Muscle of leg (tissue), 3 donors: ENCODE measurements at regions not wholly inside any gene's neighbourhood (a gene's known extent, or its start where the extent isn't known, plus 50 kb on each side); places are given as distances from the start of the nearest gene placed in this dataset.

Experiments used
- DNase-seq: peaks from one replicate; pipeline ENCODE4 v3.0.0; 2013
- H3K27ac ChIP-seq: one replicate; pipeline ENCODE4 v1.5.1; 2013; ENCODE audit warnings: mild to moderate bottlenecking, low read length, control low read depth
- H3K27me3 ChIP-seq: one replicate; pipeline ENCODE4 v1.6.1; 2013; ENCODE audit warnings: low read length; ENCODE audit not compliant: control insufficient read depth, insufficient read depth
- H3K36me3 ChIP-seq: one replicate; pipeline ENCODE4 v1.6.1; 2013; ENCODE audit warnings: low read length; ENCODE audit not compliant: control insufficient read depth, insufficient read depth
- H3K4me1 ChIP-seq: one replicate; pipeline ENCODE4 v1.6.1; 2013; ENCODE audit warnings: low read length; ENCODE audit not compliant: control insufficient read depth, insufficient read depth
- H3K4me3 ChIP-seq: one replicate; pipeline ENCODE4 v1.5.1; 2013; ENCODE audit warnings: low read length, control low read depth
- H3K9me3 ChIP-seq: replicated peaks from 2 replicates; pipeline ENCODE4 v1.6.1; 2013; ENCODE audit warnings: low read depth, low read length; ENCODE audit not compliant: control insufficient read depth
- WGBS: methylation state at CpG from one replicate; pipeline ENCODE4 v1.1.5; 2013; ENCODE audit warnings: missing lambda C conversion rate; ENCODE audit not compliant: insufficient coverage; 5-methylcytosine and 5-hydroxymethylcytosine counted together

DNA sequence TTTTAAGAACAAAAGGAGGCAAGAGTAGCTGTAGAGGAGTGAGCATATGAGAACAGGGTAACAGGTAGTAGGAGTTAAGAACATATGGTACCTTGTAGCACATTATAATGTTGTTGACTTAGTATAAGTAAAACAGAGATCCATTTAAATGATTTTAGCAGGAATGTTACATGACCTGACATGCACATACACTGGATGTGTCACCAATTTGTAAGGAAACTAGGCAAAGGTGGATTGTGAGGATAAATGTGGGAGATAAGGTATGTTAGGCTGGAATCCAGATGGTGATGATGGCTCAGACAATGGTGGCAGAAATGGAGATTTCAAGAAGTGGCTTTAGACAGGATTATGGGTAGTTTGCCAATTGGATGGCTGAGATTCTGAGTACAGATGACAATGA, 443.1 kb upstream of the DAB2 start:
- Histone ChIP-seq H3K27me3 (no peaks in the 10 kb centered on the region), H3K4me1 (no peaks in the 10 kb centered on the region), H3K27ac (no peak overlapping the region), H3K9me3 (no peaks in the 10 kb centered on the region), H3K4me3 (no peak overlapping the region), H3K36me3 (no peaks in the 10 kb centered on the region)
- DNase-seq: no peak

DNA sequence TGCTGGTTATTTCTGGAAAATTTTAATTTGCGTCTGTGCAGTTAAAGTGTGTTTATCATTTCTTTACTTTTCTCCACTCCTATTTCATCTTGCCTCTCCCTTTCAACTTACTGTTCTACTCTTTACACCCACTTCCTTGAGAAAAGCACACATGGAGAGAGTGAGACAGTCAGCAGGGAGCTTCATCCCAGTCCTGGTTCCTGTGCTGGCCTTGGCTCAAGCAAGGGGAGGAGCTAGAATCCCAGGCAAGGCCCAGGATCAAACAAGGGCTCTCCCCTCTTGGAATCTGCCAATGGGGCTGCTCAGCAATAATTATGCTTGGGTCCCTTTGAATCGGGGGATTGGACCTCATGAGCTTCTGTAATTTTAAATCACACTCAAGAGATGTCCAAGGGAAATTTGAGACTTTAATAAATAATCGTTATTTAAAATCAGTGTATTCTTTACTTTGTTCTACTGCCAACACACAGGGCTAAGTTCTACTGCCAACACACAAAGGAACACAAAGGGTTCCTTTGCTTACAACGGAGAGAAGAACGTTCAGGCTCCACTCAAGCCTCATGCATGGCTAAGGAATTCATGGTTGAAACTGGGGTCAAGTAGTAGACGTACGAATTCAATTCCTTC, 439.3 kb upstream of the DAB2 start:
- WGBS: no CpG with 5 or more reads among the region's 7 CpGs
- H3K27me3 ChIP-seq: no peaks in the 10 kb centered on the region
- H3K4me3 ChIP-seq: no peak overlapping the region
- DNase-seq: no peak
- no peak overlapping the region for H3K27ac ChIP-seq
- no peaks in the 10 kb centered on the region for H3K36me3 ChIP-seq
- H3K4me1 ChIP-seq: no peaks in the 10 kb centered on the region
- no peaks in the 10 kb centered on the region for H3K9me3 ChIP-seq

DNA sequence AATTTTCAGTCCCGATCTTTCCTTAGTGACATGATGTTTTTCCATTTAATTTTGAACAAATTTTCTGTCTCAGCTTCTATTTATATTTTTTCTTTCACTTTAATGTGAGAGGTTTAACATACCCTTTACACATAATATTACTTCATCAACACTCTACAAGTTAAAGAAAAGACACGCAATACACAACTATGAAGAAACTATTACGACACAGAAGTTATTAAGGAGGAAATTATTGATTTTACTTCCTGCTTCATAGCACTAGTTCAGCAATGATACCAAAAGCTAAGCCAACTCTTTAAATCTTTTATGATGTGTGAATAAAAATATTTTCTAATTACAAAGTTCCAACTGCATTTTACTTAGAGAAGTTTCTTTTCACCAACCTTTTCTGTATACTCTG, 432.3 kb upstream of the DAB2 start:
- H3K27me3 ChIP-seq: no peaks in the 10 kb centered on the region
- H3K4me3 ChIP-seq: no peak overlapping the region
- DNase-seq: no peak
- no peaks in the 10 kb centered on the region for H3K36me3 ChIP-seq
- H3K9me3 ChIP-seq: no peaks in the 10 kb centered on the region
- no peaks in the 10 kb centered on the region for H3K4me1 ChIP-seq
- H3K27ac ChIP-seq: no peak overlapping the region
- WGBS: no CpG with 5 or more reads among the region's 3 CpGs

DNA sequence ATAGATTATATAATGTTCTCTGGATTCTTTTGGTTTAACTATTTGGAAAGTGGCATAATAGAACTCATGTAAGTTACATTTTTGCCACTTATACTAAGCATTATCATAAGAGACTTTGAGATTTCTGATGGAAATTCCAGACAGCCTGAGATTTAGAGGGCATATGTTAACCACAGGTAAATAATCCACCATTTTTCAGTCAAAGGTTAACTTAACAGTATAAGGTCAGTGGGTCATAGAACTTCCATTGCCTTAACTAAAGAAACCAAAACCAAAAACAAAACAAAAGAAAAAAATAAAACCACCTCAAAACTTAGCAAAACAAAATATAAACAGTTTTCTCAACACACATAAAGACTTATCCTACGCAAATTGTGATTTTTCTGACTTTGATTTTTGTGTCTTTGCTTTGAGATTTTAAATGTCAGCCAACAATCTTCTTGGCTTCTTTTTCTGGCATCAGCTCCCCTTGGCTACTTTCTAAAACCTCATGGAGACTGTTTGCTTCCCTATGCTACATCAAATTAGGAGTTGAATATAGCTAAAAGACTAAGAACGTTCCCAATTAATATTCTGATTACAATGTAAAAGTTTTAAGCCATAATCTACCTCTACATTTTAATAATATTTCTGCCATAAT, 430.1 kb upstream of the DAB2 start:
- peak; percentile 69 for DNase-seq

DNA sequence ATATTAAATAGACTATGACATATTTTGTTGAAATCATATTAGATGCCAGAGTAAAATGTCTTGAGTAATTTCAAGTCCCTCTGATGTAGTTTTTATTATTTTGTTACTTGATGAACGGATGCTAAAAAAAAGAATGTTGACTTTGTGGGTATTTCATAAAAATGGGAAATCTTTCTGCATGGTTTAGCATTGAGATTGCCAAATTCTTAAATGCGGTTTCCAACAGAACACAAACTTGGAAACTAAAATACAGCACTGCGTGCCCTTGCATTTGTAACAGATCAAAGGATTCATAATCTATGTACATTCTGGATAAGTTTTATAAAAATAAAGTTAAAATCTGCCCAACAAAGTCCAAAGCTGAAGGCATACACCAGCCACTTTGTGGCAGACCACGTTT, 425.5 kb upstream of the DAB2 start:
- Histone ChIP-seq H3K4me3 (no peak overlapping the region), H3K27ac (no peak overlapping the region), H3K4me1 (no peaks in the 10 kb centered on the region), H3K27me3 (no peaks in the 10 kb centered on the region), H3K9me3 (no peaks in the 10 kb centered on the region), H3K36me3 (no peaks in the 10 kb centered on the region)
- DNase-seq: no peak
- WGBS: no CpG with 5 or more reads among the region's 4 CpGs

More for the DNA sequence above, 430.1 kb upstream of the DAB2 start:
- H3K4me1 ChIP-seq: no peaks in the 10 kb centered on the region
- no peaks in the 10 kb centered on the region for H3K36me3 ChIP-seq
- WGBS: no CpG with 5 or more reads among the region's 2 CpGs
- no peaks in the 10 kb centered on the region for H3K27me3 ChIP-seq
- H3K9me3 ChIP-seq: no peaks in the 10 kb centered on the region
- no peak overlapping the region for H3K27ac ChIP-seq
- H3K4me3 ChIP-seq: no peak overlapping the region

DNA sequence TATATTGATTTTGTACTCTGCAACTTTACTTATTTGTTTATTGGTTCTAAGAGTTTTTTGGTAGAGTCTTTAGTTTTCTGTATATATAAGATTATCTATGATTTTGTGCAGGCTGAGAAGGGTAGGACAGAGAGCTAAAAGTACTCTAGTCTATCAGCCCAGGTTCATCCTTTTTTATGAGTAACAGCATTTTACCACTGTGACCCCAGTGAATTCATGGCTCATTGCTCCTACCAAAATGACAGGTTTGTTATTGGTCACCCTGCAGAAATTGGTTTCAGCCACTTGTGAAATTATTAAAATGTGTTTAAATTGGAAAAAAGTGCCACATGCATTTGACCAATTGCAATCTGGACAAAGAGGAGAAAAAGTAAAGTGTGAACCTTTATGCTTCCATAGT, 421.4 kb upstream of the DAB2 start:
- Histone ChIP-seq H3K4me3 (no peak overlapping the region), H3K9me3 (no peaks in the 10 kb centered on the region), H3K27me3 (no peaks in the 10 kb centered on the region), H3K4me1 (no peaks in the 10 kb centered on the region), H3K27ac (no peak overlapping the region), H3K36me3 (no peaks in the 10 kb centered on the region)
- DNase-seq: no peak

DNA sequence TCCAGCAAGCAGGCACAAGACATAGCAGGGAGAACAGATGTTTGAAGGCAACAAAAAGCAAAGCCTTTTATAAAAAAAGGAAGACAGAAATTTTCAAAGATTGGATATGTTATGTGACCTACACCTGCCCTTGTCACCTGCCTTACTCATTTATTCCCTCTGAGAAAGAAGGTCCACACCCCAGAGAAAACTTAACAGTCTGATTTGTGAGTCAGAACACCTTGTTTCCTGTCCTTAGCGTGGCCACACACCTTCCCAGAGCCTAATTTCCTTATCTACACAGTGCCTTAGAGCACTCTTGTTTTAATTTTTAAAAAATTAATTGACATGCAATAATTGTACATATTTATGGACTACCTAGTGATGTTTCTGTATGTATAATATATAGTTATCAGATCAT, 419.0 kb upstream of the DAB2 start:
- Histone ChIP-seq H3K9me3 (no peaks in the 10 kb centered on the region), H3K4me1 (no peaks in the 10 kb centered on the region), H3K36me3 (no peaks in the 10 kb centered on the region), H3K27me3 (no peaks in the 10 kb centered on the region), H3K4me3 (no peak overlapping the region), H3K27ac (no peak overlapping the region)
- WGBS: no CpG with 5 or more reads among the region's 1 CpG
- DNase-seq: no peak

DNA sequence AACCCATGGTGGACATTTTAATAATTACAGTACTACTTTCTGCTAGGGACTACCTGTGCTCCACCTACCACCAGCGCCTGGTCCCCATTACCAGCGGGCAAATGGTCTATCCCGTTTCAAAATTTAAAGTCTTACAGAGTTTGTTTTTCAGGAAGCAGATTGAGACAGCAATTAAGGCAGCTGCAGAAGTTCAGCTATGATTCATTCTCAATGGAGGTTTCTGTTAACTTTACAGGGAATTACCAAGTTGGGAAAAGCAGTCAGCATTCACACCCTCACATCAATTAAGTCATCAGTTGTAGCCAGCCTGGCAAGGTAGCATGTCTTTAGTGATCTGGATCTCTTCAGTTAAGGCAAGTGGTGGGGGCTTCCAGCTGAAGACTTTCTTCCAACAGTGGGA, 410.6 kb upstream of the DAB2 start:
- Histone ChIP-seq H3K27ac (no peak overlapping the region), H3K4me1 (no peaks in the 10 kb centered on the region), H3K9me3 (no peaks in the 10 kb centered on the region), H3K4me3 (no peak overlapping the region), H3K36me3 (no peaks in the 10 kb centered on the region), H3K27me3 (no peaks in the 10 kb centered on the region)
- WGBS: no CpG with 5 or more reads among the region's 3 CpGs
- no peak for DNase-seq

DNA sequence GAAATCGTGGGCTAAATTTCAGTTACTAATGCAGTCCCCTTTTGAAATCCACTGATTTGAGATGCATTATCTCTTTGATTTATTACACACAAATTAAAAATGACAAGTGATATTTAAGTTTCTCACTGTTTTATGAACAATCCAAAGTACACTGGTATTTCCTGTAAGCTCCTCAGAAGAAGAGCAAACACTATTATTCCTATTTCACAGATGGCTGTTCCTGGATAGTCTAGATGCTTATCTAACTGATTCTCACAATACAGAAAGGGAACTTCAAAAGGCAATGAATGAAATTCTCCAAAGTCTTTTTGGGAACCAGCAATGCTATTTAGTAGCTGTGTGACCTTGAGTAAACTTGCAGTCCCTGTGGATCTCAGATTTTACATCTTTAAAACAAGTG, 404.7 kb upstream of the DAB2 start:
- no peaks in the 10 kb centered on the region for H3K9me3 ChIP-seq
- H3K27ac ChIP-seq: no peak overlapping the region
- no peaks in the 10 kb centered on the region for H3K36me3 ChIP-seq
- no CpG with 5 or more reads among the region's 1 CpG for WGBS
- H3K4me1 ChIP-seq: no peaks in the 10 kb centered on the region
- H3K27me3 ChIP-seq: no peaks in the 10 kb centered on the region
- H3K4me3 ChIP-seq: no peak overlapping the region
- DNase-seq: no peak

DNA sequence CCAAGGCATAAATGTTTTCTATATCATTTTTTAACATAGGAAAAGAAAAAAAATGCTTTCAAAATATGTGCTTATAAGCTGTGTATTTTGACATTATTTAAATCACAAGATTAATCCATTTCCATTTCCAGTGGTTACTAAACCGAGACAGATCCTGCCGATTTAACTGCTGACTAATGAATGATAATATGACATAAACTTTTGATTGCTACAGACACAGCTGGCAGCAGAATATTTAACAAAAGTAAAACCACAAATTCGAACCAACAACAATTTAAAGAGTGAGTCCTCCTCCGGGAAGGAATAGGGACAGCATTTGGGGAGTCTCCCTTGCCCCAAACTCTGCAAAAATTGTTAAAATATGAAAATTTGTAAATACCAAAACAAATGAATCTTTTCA, 401.3 kb upstream of the DAB2 start:
- no peaks in the 10 kb centered on the region for H3K36me3 ChIP-seq
- H3K4me1 ChIP-seq: no peaks in the 10 kb centered on the region
- no peaks in the 10 kb centered on the region for H3K27me3 ChIP-seq
- no peak overlapping the region for H3K4me3 ChIP-seq
- WGBS: no CpG with 5 or more reads among the region's 4 CpGs
- no peak for DNase-seq
- no peaks in the 10 kb centered on the region for H3K9me3 ChIP-seq
- H3K27ac ChIP-seq: no peak overlapping the region

DNA sequence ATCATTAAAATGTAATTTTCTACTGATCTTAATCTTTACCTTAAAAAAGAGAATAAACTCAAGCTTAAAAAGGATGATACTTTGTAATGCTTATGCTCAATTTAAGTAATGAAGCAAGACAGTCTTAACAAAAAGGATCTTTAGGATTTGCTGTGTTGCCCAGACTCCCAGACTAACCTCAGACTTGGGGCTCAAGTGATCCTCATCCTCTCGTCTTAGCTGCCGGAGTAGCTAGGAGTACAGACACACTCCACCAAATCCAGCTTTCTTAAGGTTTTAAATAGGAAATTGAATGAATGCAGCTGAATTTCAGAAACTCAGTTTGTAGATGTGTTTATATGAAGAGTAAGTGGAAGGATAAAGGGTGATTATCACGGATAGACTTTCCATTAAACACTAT, 400.5 kb upstream of the DAB2 start:
- no peak overlapping the region for H3K4me3 ChIP-seq
- H3K36me3 ChIP-seq: no peaks in the 10 kb centered on the region
- no peaks in the 10 kb centered on the region for H3K27me3 ChIP-seq
- no peaks in the 10 kb centered on the region for H3K9me3 ChIP-seq
- no peak overlapping the region for H3K27ac ChIP-seq
- DNase-seq: no peak
- WGBS: no CpG with 5 or more reads among the region's 3 CpGs
- no peaks in the 10 kb centered on the region for H3K4me1 ChIP-seq
